ENCODE measurements at regions not wholly inside any gene's neighbourhood (a gene's known extent, or its start where the extent isn't known, plus 50 kb on each side); places are given as distances from the start of the nearest gene placed in this dataset.
"Not testable (repeated sequence)": the region's sequence is repeated elsewhere in the genome, so short reads cannot be mapped to it uniquely, and the experiment has no call there.

DNA sequence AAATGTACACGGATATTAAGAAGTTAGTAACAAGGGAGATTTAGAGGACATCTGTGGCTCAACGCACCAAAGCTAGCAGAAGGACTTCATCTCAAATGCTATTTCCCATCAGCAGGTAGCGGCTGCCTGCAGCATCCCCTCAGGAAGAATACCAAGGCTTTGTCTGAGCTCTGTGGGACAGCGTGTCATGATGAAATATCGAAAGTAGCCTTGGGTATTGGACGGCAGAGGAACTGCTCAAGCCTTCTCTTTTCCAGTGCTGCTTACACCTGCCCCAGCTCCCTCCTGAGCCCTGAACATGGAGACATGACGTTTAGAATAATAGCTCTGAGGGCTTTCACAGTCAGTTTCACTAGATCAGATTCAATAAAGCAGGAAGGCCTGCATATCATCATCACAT lies 241.6 kb downstream of the SUCLG1 start:
- DNase-seq, result no peak
- no peak for ATAC-seq

- DNase-seq, result no peak
- no peak for ATAC-seq
These were observed 244.6 kb downstream of the SUCLG1 start for GRCh38 chr2:84214455-84214854.

DNA sequence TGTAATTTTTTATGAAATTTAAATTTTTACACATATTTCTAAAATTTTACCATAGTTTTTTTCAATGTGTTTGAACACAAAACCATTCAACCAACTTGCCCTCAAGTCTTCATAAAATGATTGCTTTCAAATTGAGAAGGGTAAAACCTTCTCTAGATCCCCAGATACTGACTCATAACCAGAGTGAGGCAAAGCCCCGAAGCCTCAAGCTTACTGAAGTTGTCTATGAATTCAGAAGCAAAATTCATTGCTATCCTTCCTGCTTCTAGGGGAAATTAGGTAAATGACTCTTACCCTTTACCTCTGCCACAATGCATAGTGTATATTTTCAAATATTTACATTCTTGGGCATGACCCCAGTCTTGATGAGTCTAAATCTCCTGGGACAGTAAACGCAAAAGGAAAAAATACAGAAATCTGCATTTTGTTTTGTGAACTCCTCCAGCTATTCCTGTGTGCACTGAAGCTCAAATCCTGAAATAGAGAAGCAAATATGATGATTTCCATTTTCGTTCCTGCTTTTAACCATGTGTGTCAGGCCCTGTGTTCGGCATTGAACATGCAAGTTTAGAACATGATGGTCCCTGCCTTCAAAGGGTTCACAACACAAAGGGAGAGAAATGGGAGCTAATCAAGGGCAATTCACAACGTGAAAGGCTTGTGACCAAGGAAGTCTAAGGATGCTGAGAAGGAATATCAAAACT lies 246.3 kb downstream of the SUCLG1 start:
- no peak for ATAC-seq
- no peak for DNase-seq

GRCh38 chr2:84209941-84210340 lies 249.1 kb downstream of the SUCLG1 start:
- ATAC-seq (no peak), DNase-seq (no peak)

DNA sequence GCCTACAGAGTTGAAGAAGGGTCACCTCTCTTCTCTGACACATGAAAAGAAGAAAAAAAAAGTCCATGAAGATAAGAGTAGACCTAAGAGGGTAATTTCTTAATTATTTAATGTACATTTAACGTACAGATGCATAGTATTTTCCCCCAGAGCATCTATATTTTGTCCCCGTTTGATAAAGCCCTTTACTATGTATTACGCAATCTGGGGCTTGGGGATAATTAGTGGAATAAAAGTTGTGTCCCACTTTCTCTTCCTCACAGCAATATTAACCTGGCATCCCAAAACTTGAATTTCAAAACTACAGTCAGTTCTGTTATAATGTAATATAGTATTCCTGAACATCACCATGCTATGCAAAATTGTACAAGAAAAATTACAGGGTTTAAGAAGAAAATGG lies 254.1 kb downstream of the SUCLG1 start:
- ATAC-seq, result no peak
- DNase-seq, result no peak

- DNase-seq, result no peak
These were observed 256.9 kb downstream of the SUCLG1 start for GRCh38 chr2:84202166-84202565.

GRCh38 chr2:84201158-84201557 lies 257.9 kb downstream of the SUCLG1 start:
- ATAC-seq (no peak), DNase-seq (no peak)

More at GRCh38 chr2:84202166-84202565, 256.9 kb downstream of the SUCLG1 start:
- ATAC-seq, result no peak

DNA sequence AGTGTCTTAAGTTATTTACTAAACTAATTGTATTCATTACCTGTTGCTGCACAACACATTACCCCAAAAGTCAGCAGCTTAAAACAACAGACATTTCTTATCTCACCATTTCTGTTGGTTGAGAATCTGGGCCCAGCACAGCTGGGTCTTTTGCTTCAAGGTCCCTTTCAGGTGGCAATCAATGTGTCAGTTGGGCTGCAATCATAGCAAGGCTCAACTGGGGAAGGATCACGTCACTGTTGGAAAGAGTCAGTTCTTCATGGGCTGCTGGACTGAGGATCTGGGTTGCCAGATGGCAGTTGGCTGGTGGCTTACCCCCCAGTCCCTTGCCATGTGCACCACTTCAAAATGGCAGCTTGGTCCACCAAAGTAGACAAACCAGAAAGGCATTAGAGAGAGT lies 261.2 kb downstream of the SUCLG1 start:
- ATAC-seq, result no peak
- DNase-seq, result no peak

DNA sequence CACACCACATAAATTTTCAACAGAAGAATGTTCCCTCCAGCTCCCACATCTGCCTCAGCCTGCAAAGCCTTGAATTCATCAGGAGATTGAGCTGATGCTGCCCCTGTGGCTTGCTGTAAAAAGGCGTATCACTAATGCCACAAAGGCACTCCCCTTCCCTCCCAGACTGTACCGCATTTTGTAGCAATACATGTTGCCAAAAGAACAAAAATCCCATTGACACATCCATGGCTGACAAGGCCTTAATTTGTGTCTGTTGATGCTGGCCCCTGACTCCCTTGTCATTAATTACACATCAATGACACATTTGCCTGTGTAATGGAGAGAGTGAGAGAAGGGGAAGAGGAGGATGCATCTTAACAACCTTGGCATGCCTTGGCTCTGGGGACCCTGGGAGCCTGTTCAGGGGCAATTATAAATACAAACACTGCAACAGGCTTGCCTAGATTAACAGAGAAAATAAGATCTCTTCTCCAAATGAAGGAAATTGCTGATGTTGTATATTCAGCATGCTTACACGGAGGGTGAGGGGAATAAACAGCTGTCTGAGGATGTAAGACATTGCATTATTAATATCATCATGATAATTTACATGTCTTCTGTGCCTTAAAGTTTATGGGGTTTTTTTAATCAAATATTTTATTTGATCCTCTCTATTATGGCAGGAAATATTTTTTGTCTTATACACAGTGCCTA lies 264.0 kb downstream of the SUCLG1 start:
- no peak for ATAC-seq

DNA sequence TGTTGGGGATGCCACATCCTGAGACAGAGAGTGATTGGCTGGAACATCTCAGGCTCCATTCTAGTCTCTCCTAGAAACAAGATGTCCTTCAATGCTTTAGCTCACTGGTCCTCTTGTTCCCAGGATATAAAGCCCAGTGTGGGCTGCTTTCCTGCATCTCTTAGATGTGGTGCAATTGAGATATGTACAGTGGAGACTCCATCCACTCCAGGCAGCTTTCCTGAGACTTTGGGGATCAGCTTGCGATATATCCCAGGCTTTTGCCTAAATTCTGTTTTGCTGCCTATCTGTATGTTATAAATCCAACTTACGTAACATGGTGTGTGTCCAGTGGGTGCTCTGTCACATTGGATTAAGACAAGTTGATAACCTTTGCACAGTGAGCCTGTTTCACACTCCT lies 264.9 kb downstream of the SUCLG1 start:
- DNase-seq, result no peak
- no peak for ATAC-seq

More for the DNA sequence above, 264.0 kb downstream of the SUCLG1 start:
- DNase-seq, result no peak

GRCh38 chr2:84187258-84187657 lies 271.8 kb downstream of the SUCLG1 start:
- DNase-seq, result no peak
- no peak for ATAC-seq

DNA sequence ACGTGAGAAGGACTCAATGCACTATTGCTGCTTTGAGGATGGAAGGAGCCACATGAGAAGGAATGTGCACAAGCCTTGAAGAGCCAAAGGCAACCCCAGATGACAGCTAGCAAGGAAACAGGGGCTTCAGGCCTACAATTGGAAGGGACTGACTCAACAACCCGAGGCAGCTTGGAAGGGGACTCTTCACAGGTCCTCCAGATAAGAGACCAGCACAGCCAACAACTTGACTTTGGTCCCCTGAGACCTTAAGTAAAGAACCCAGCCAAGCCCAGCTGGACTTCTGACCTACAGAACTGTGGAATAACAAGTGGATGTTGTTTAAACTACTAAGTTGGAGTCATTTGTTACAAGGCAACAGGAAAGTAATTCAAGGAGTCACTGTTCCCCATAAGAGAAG lies 277.2 kb downstream of the SUCLG1 start:
- ATAC-seq (no peak), DNase-seq (no peak)

- no peak for ATAC-seq
- no peak for DNase-seq
These were observed 281.3 kb downstream of the SUCLG1 start for GRCh38 chr2:84177733-84178132.

- ATAC-seq, result no peak
- no peak for DNase-seq
These were observed 283.1 kb downstream of the SUCLG1 start for GRCh38 chr2:84175970-84176369.

DNA sequence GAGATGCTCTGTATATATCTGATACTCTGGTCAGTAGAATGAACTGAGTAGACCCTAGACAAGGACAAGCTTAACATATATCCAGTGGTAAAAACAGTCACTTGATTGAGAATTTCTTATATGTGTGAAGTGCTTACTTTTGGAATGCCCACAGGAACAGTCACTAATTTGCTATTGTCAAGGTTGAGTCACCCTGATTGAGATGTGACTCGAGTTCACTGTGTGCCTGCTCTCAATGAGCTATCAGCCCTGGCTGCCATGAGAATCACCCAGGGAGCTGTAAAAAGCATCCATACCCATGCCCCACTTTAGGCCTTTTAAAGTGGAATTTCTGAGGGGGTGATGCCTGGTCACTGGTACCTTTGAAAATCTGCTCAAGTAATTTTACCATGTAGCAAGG lies 283.7 kb downstream of the SUCLG1 start:
- ATAC-seq (no peak), DNase-seq (no peak)

DNA sequence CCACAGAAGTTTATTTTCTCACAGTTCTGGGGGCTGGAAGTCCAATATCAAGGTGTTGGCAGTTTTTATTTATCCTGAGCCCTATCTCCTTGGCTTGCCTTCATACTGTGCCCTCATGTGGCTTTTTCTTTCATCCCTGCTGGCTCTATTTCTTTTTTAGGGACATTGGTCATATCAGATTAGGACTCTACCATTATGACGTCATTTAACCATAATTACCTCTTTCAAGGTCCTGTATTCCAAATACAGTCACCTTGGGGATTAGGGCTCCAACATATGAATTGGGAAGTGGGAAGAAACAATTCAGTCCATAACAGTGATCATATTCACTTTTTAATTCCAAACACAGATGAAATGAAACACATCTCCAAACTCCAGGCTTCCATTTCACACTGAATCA lies 286.0 kb downstream of the SUCLG1 start:
- DNase-seq (no peak), ATAC-seq (no peak)

DNA sequence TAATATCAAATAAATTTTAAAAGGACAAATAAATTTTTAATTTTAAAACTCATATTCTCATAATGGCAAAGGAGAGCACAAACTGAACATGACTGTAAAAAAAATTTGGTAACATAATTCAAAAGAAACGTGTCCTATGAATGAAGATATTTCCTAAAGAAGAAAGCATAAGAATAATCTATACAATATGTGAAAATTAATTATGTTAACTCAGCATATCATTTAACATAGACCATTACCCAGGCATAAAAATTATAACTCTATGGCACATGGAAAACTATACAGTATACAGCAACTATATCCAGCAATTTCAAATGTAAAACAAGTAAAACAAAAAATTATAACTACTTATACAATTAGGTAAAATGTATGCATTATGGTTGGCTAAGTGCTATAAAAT lies 288.1 kb downstream of the SUCLG1 start:
- DNase-seq (no peak), ATAC-seq (no peak)

DNA sequence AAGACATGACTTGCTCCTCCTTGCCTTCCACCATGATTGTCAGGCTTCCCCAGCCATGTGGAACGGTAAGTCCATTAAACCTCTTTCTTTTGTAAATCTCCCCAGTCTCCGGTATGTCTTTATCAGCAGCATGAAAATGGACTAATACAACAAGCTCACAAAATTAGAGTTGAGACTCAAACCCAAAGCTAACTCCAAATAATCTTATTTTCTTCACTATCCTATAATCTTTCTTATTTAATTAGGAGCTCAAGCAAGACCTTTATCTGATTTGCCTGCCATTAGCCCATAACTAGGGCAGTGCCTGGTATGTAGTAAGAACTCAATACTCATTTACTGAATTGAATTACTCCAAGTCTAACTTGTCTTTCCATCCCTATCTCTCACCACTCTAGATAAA lies 289.2 kb downstream of the SUCLG1 start:
- no peak for ATAC-seq

DNA sequence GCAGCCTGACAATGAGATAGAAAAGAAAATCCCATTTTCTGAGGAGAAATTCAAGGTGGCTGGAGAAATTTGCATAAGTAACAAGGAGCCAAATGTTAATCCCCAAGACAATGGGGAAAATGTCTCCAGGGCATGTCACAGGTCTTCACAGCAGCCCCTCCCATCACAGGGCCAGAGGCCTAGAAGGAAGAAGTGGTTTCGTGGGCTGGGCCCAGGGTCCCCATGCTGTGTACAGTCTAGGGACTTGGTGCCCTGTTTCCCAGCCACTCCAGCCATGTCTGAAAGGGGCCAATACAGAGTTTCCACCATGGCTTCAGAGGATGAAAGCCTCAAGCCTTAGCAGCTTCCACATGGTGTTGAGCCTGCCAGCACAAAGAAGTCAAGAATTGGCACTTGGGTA lies 290.5 kb downstream of the SUCLG1 start:
- not testable (repeated sequence) for ATAC-seq, DNase-seq

More for the DNA sequence above, 289.2 kb downstream of the SUCLG1 start:
- no peak for DNase-seq

DNA sequence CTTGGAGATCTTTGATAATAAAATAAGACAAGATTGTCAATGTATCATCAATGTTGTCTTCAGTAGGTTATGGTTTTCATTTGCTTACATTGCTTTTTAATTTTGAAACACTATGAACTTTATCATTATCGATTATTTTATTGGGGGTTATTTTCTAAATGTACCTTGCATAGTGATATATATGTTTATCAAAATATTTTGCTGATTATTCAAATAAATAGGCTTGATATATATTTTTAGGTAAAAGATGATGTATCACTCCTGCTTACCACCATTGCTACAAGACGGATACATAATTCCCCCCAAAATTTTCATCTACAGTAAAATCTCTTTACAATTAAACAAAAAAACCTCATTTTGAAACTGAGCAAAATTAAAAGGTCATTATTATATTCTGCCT lies 293.8 kb downstream of the SUCLG1 start:
- DNase-seq, result no peak
- ATAC-seq, result no peak

DNA sequence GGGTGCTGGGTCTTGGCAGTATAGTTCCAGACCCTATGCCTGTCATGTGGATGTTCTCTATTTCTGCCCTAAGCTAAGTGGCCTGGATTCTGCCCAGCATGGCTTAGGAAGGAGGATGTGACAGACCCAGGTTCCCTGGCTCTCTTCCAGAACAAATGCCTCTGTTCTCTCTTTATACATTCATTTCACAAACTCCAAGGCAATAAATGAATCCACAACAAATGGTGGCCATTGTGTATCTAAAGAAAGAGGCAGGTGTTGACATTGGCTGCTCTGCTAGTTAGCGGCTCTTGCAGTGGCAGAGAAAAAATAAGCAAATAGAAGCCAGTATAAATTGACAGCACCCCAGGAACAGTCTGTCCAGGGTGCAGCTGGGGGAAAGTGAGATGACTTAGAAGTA lies 298.6 kb downstream of the SUCLG1 start:
- no peak for DNase-seq
- ATAC-seq, result no peak

DNA sequence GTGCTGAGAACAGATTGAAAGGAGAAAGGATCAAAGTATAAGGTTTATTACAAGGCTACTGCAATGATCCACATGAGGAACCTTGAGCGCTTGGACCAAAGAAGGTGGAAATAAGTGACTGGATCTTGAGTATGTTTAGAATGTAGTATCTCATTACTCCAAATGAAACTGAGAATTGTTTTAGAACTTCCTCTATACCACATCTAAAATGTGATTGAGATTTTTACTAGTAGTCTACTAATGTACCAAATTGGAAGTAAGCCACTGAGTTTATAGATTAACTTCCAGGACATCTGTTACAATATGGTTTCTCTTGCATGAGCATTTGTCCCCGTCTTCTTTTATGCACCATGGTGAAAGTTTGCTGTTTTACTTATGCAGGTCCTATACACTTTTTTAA lies 300.5 kb downstream of the SUCLG1 start:
- no peak for DNase-seq
- ATAC-seq, result no peak

DNA sequence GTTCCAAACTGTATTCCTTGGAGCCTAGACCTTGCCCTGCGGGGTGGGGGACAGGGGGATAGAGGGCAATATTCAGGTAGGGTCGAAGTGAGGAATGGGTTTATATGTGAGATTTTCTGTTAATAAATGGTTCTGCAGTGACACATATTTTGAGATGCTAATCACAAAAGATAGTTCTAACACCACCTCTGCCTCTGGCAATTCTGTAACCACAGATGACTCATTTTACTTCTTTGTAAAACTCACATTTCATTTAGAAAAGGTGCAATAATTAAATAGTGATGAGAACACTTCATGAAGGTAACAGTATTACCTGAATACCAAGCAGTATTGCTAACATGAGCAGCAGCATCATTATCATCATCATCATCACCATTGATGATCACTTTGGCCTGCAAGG lies 306.6 kb downstream of the SUCLG1 start:
- no peak for DNase-seq
- peak; percentile 28 for ATAC-seq

DNA sequence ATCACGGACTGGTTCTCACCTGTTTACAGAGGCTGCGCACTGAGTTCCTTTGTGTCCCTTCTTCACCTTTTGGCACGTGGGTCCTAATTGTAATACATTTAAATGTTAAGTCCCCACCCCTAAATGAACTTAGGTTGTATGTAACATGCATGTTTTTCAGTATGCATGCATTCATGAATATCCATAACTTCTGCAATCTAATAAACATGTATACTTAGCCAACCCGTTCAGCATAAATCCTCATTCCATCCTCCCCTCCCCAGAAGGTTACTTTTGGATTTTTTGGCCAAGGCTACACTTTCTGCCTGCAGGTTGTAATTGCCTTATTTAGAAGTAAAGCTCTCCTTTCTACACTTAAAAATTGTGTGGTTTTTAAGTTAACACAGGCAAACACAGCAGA lies 314.7 kb downstream of the SUCLG1 start:
- DNase-seq (no peak), ATAC-seq (no peak)

All from stimulated activated naive CD8-positive, alpha-beta T cell treated with anti-CD3 and anti-CD28 coated beads, Interleukin-15, Interleukin-2, amounts not matched to agents 100 U/mL and 50 U/mL, for 24 hours (primary cell).